Body of pancreas (tissue), 4 donors: ENCODE measurements at regions not wholly inside any gene's neighbourhood (a gene's known extent, or its start where the extent isn't known, plus 50 kb on each side); places are given as distances from the start of the nearest gene placed in this dataset.

ENCODE experiments used
- ATAC-seq: fragments of 150-250 bp; one replicate; pipeline ENCODE4 v1.9.1; 2016
- DNase-seq, 4 donors: peaks; one replicate each; pipeline ENCODE4 v3.0.0-alpha.2; 2019
- H3K27ac ChIP-seq, 4 donors: fragments of 200-600 bp; sonication (generic); 1 replicate in 3 of 4; 2 replicates in 1 of 4; pipeline versions ENCODE4 v1.5.1 to v1.6.1; 2016 to 2019; ENCODE audit warnings: mild to moderate bottlenecking in 1 of 4, mixed read lengths in 1 of 4, moderate library complexity in 1 of 4
- H3K27me3 ChIP-seq, 2 donors: fragments of 200-600 bp; sonication (generic); one replicate each; pipeline ENCODE4 v1.6.0; 2016; ENCODE audit warnings: mild to moderate bottlenecking in 1 of 2
- H3K36me3 ChIP-seq, 2 donors: fragments of 200-600 bp; sonication (generic); replicated peaks in 1 of 2; 2 replicates each; pipeline ENCODE4 v1.5.1; 2016; ENCODE audit warnings: low read depth in 2 of 2; ENCODE audit not compliant: insufficient read depth in 1 of 2
- H3K4me1 ChIP-seq: fragments of 200-600 bp; sonication (generic); one replicate; pipeline ENCODE4 v1.6.0; 2016
- H3K4me3 ChIP-seq, 2 donors: fragments of 200-600 bp; sonication (generic); 1 replicate in 1 of 2; 2 replicates in 1 of 2; pipeline ENCODE4 v1.5.1; 2016 to 2019
- H3K9me3 ChIP-seq, 3 donors: fragments of 200-600 bp; sonication (generic); 1 replicate in 2 of 3; 2 replicates in 1 of 3; pipeline ENCODE4 v1.5.1; 2016
- CTCF ChIP-seq, 7 experiments: fragments of 450-650 bp in 4 of 7; fragments of 200-600 bp in 3 of 7; sonication (generic) in 3 of 7; IDR thresholded peaks; one replicate each; pipeline ENCODE4 v1.5.1; 2016 to 2019; ENCODE audit warnings: antibody characterized with exemption in 7 of 7
- POLR2A ChIP-seq, 3 donors: fragments of 450-650 bp; IDR thresholded peaks; one replicate each; pipeline ENCODE4 v1.6.1; 2016; ENCODE audit warnings: antibody characterized with exemption in 3 of 3, mild to moderate bottlenecking in 2 of 3
- WGBS, 2 donors: methylation state at CpG; one replicate each; pipeline ENCODE4 v1.1.5; 2017; 5-methylcytosine and 5-hydroxymethylcytosine counted together
- intact Hi-C: fragments of 100-400 bp; cut with DNase I; formaldehyde crosslinking; loops from one replicate; pipeline ENCODE4 v1.15.1; 2023

- no peaks in the 10 kb centered on the region for H3K36me3 ChIP-seq
- TF ChIP-seq POLR2A (IDR thresholded peaks at IDR 0.05) (no peak), CTCF (IDR thresholded peaks at IDR 0.05) (no peak)
These were observed 1186.3 kb upstream of the FLRT2 start for GRCh38 chr14:84343656-84344055.

GRCh38 chr14:84351646-84352045 lies 1178.3 kb upstream of the FLRT2 start:
- TF ChIP-seq POLR2A (IDR thresholded peaks at IDR 0.05) (no peak), CTCF (IDR thresholded peaks at IDR 0.05) (no peak)
- Histone ChIP-seq H3K4me3 (no peak overlapping the region), H3K36me3 (no peaks in the 10 kb centered on the region), H3K4me1 (no peaks in the 10 kb centered on the region), H3K27me3 (no peaks in the 10 kb centered on the region), H3K27ac (no peak overlapping the region), H3K9me3 (no peaks in the 10 kb centered on the region)
- ATAC-seq (no peak), DNase-seq (no peak)
- intact Hi-C loops: no loop called here

More at GRCh38 chr14:84343656-84344055, 1186.3 kb upstream of the FLRT2 start:
- ATAC-seq (no peak), DNase-seq (no peak)
- no peaks in the 10 kb centered on the region for H3K9me3 ChIP-seq
- 71 to 94% methylated on average over 3 of the region's 3 CpGs for WGBS, 2 donors
- H3K27me3 ChIP-seq: no peaks in the 10 kb centered on the region
- H3K27ac ChIP-seq: no peak overlapping the region
- H3K4me1 ChIP-seq: no peaks in the 10 kb centered on the region
- intact Hi-C loops: no loop called here
- H3K4me3 ChIP-seq: no peak overlapping the region

- H3K9me3 ChIP-seq: no peaks in the 10 kb centered on the region
- DNase-seq (no peak), ATAC-seq (peak; percentile 24)
- no peak overlapping the region for H3K27ac ChIP-seq
- no peaks in the 10 kb centered on the region for H3K36me3 ChIP-seq
- H3K27me3 ChIP-seq: no peaks in the 10 kb centered on the region
- no peaks in the 10 kb centered on the region for H3K4me1 ChIP-seq
- 57 to 59% methylated on average over 2 of the region's 2 CpGs for WGBS, 2 donors
- H3K4me3 ChIP-seq: no peak overlapping the region
- intact Hi-C loops: no loop called here
- no peak for TF ChIP-seq POLR2A (IDR thresholded peaks at IDR 0.05)
- TF ChIP-seq CTCF (IDR thresholded peaks at IDR 0.05): no peak
These were observed 1168.5 kb upstream of the FLRT2 start for GRCh38 chr14:84361476-84361875.

GRCh38 chr14:84375235-84375634 lies 1154.7 kb upstream of the FLRT2 start:
- no peaks in the 10 kb centered on the region for H3K27me3 ChIP-seq
- intact Hi-C loops: no loop called here
- TF ChIP-seq POLR2A (IDR thresholded peaks at IDR 0.05): no peak
- TF ChIP-seq CTCF (IDR thresholded peaks at IDR 0.05): no peak
- H3K36me3 ChIP-seq: no peaks in the 10 kb centered on the region
- H3K4me1 ChIP-seq: no peaks in the 10 kb centered on the region
- H3K4me3 ChIP-seq: no peak overlapping the region
- H3K27ac ChIP-seq: no peak overlapping the region
- ATAC-seq: no peak
- no peaks in the 10 kb centered on the region for H3K9me3 ChIP-seq
- DNase-seq: no peak

- Histone ChIP-seq H3K9me3 (no peaks in the 10 kb centered on the region), H3K36me3 (no peaks in the 10 kb centered on the region), H3K27me3 (no peaks in the 10 kb centered on the region), H3K27ac (no peak overlapping the region), H3K4me1 (no peaks in the 10 kb centered on the region), H3K4me3 (no peak overlapping the region)
- no peak for TF ChIP-seq CTCF (IDR thresholded peaks at IDR 0.05)
- no peak for TF ChIP-seq POLR2A (IDR thresholded peaks at IDR 0.05)
- ATAC-seq (no peak), DNase-seq (no peak)
- intact Hi-C loops: no loop called here
- 73 to 83% methylated on average over 3 of the region's 3 CpGs for WGBS, 2 donors
These were observed 1139.9 kb upstream of the FLRT2 start for GRCh38 chr14:84390010-84390409.
